HG02759 (cell line): ENCODE measurements at regions not wholly inside any gene's neighbourhood (a gene's known extent, or its start where the extent isn't known, plus 50 kb on each side); places are given as distances from the start of the nearest gene placed in this dataset.
"Not testable (repeated sequence)": the region's sequence is repeated elsewhere in the genome, so short reads cannot be mapped to it uniquely, and the experiment has no call there.

Experiments
- ATAC-seq: cut with Tn5 transposase; IDR thresholded peaks from one replicate; pipeline ENCODE4 v1.9.1; 2021; ENCODE audit warnings: mild to moderate bottlenecking, moderate library complexity; ENCODE audit not compliant: unreplicated experiment

DNA sequence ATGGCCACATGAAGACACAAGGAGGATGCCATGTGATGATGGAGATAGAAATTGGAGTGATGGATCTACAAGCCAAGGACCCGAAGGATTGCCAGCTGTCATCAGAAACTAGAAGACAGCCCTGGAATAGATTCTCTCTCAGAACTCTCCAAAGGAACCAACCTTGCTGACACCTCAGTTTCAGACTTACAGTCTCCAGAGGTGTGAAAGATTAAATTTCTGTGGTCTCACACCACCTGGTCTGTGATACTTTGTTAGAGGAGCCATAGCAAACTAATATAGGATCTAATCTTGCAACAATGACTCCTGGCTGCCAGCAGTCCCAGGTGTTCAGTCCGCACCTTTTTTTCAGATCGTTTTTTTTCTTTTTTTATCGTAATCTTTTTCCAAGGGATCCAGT is 647.3 kb upstream of the GHITM start:
- no peak for ATAC-seq

DNA sequence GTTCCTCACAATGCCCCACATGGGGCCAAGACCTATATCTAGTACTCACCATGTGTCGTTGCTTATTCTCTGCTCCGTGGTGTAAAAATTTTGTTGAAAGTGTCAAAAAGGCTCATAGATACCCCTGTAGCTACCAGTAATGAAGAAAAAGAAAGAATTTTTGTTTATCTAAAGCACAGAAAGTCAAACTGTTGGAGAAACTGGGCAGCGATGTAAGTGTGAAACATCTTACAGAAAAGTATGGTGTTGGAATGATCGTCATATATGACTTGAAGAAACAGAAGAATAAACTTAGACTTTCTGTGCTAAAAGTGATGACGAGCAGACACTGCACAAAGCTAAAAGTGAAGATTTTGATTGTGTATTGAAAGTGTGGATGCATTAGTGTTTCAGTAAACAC is 626.6 kb upstream of the GHITM start:
- no peak for ATAC-seq

GRCh38 chr10:83515001-83515400 is 624.3 kb upstream of the GHITM start:
- no peak for ATAC-seq

GRCh38 chr10:83516788-83517187 is 622.5 kb upstream of the GHITM start:
- no peak for ATAC-seq

DNA sequence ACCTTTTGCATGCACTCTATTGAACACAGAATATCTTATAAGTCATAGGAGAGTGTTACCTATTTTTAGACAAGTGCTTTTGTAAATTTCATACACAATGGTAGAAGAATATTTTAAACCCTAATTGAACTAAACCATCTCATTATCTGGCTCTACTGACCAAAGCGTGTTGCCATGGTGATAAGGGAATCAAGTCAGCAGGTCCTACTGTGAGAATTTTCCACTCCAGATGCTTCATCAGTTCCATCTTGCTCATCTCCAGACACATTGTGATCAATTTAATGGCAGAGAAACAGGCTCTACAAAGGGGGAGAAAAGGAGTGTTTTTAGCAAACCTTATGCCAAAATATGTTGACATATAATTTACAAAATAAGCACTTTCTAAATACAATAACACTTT is 621.9 kb upstream of the GHITM start:
- ATAC-seq: no peak

DNA sequence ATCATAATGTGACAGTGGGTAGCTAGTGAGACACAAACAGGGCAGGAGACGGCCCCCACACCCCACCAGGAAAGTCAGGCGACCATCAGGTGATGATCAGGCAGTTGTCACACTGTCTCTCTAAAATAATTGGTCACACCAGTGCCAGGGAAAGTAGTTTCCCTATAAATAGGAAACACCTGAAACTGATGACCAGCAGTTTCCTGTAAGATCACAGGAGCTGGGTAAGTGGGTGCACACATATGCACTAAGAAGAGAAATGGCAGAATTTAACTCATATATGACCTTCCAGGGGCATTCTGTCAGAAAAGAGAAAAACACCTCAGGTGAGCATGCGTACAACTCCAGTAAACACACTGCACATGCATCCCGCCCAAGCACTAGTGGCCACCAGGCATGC is 620.5 kb upstream of the GHITM start:
- ATAC-seq: no peak

DNA sequence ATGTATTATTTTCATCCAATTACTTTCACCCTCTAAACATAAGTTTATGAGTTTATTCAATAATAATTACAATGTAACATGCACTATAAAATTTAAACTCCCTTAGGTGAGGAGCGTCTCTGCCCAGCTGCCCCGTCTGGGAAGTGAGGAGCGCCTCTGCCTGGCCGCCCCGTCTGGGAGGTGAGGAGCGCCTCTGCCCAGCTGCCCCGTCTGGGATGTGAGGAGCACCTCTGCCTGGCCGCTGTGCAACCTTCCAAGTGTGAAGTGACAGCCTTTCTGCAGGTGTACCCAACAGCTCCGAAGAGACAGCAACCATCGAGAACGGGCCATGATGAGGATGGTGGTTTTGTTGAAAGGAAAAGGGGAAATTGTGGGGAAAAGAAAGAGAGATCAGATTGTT is 618.9 kb upstream of the GHITM start:
- not testable (repeated sequence) for ATAC-seq

DNA sequence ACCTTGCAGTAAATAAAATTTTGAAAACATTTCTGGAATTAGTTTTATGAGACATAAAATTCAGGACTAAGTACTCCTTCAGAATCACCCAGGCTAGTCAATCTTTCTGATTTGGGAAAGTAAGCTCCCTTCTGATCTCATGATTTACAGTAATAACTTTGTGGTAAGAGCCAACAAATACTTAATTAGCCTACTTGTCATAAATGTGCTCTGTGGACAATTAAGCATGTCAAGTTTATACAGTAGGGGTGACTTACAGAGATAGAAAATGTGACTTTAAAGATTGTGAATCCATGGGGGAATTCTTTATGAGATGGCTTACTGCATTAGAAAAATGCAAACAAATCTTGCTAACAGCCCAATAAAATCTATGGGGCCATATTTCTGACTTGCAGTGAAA is 616.9 kb upstream of the GHITM start:
- ATAC-seq: no peak

DNA sequence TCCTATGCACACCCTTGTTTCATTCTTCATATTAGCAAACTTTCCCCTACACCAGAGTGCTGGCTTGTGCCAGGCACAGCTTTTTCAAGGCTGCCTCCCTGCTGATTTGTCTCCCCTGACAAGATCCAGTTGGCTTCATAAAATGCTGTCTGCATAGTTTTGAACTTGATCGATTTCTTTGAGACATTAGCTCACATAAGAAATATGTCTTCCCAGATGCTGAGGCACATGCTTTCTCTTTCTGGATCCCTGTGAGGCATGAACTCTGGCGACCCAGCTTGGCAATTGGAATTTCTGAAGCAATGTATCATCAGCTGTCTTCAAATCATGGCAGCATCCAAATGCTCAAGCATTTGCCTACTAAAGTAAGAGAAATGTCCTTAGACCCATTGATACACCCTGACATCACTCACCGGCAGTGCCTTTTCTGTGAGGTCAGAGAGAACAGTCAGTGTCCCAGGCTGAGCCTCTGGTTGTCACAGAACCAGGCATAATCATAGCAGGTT is 616.4 kb upstream of the GHITM start:
- no peak for ATAC-seq

- ATAC-seq: no peak
Observed at GRCh38 chr10:83527934-83528333, 611.4 kb upstream of the GHITM start.

GRCh38 chr10:83533290-83533689 is 606.0 kb upstream of the GHITM start:
- ATAC-seq: no peak

- ATAC-seq: no peak
Observed at GRCh38 chr10:83536426-83536825, 602.9 kb upstream of the GHITM start.

DNA sequence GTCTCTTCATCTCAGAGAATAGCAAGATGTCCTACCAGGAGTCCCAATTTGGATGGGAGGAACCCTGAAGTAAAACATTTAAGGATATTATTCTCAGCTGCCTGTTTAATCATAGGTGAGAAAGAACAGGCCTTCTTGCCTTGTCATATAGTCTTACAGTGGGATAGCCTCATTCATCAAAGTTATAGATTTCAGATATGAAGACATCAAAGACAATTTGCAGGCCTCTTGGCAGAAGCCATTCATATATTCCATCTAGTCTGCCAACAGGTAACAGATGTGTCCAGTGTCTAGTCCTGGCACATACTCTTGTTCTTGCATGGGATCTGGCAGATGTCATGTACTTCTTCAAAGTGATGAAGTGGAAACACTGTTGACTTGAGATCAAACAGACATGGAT is 601.3 kb upstream of the GHITM start:
- ATAC-seq: no peak

GRCh38 chr10:83539528-83540308 is 599.6 kb upstream of the GHITM start:
- ATAC-seq: peak; percentile 51

DNA sequence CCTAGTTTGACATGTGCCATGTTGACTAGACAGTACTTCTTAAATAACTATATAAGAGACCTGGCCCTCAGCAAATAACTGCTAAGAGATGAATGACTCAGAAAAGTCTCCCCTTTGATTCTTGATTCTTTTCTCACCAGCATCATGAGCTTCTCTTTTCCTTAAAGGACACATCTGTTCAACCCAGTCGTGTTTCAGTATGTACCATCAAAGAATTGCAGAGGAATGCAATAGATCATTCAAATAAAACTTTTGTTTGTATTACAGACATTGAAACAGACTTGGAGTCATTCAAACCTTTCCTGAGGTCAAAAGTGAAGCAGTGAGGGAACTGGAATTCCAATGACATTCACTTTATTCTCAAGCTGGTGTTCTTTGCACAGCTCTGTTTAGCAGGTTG is 598.3 kb upstream of the GHITM start:
- ATAC-seq: no peak

GRCh38 chr10:83542774-83543411 is 596.4 kb upstream of the GHITM start:
- peak; percentile 42 for ATAC-seq

- no peak for ATAC-seq
Observed at GRCh38 chr10:83543691-83544462, 595.4 kb upstream of the GHITM start.

DNA sequence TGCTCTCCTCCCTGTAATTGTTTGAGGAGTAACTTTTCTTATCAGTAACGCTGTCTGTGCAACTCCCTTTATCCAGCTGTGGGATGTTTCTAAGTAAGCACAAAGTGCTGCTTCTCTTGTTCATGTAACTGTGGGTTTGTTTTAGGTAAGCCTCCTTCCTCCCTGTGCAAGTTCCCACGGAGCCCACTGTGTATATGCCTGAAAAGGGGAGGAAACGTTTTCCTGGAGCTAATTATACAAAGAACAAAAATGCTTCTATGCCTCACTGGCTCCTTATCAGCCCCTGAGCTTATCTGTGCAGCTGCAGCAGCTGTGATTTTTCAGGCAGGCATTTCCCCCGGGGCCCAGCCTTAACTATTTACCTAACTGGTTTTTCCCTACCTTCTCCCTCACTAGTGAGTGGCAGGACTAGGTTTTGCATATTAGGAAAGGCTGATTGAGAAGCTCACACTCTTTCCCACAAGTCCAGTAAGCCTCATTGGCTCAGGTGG is 593.4 kb upstream of the GHITM start:
- ATAC-seq: no peak

DNA sequence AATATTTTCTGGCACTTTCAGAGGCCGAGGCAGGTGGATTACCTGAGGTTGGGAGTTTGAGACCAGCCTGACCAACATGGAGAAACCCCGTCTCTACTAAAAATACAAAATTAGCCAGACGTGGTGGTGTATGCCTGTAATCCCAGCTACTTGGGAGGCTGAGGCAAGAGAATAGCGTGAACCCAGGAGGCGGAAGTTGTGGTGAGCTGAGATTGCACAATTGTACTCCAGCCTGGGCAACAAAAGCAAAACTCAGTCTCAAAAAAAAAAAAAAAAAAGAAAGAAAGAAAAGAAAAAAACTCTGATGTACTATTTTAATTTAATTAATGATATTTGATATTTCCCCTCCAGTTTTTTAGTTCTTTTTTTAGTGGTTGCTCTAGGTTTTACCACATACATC is 588.1 kb upstream of the GHITM start:
- ATAC-seq: not testable (repeated sequence)

DNA sequence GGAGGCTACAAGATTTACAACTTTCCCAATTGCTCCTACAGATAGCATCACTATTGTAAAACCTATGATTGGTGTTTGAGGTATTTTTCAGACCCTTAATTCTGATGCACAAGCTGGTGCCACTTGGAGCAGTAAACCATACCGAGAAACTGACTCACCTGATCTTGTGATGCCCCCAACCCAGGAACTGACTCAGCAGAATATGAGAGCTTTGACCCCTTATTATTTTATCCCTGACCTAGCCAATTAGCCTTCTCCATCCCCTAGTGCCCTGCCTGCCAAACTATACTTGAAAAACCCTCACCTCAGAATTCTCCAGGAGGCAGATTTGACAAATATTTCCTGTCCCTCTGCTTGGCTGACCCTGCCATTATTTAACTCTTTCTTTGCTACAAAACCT is 585.9 kb upstream of the GHITM start:
- ATAC-seq: no peak

- ATAC-seq: peak; percentile 63
Observed at GRCh38 chr10:83555264-83555663, 584.0 kb upstream of the GHITM start.

GRCh38 chr10:83562381-83562780 is 576.9 kb upstream of the GHITM start:
- ATAC-seq: no peak
